Vagina (tissue), 2 donors: ENCODE measurements at regions not wholly inside any gene's neighbourhood (a gene's known extent, or its start where the extent isn't known, plus 50 kb on each side); places are given as distances from the start of the nearest gene placed in this dataset.

Source experiments
- POLR2A ChIP-seq, 2 donors: fragments of 450-650 bp; IDR thresholded peaks; one replicate each; pipeline ENCODE4 v1.6.1; 2017; ENCODE audit warnings: antibody characterized with exemption in 2 of 2, mild to moderate bottlenecking in 2 of 2, moderate library complexity in 2 of 2
- TF ChIP-seq, protein P1 (sequence below), 3 experiments: fragments of 450-650 bp in 2 of 3; fragments of 200-600 bp in 1 of 3; sonication (generic) in 1 of 3; IDR thresholded peaks; one replicate each; pipeline ENCODE4 v1.5.1; 2017 to 2019; ENCODE audit warnings: antibody characterized with exemption in 3 of 3, mild to moderate bottlenecking in 2 of 3, moderate library complexity in 2 of 3

- no peak for TF ChIP-seq POLR2A (IDR thresholded peaks at IDR 0.05)
- TF ChIP-seq, protein P1, sequence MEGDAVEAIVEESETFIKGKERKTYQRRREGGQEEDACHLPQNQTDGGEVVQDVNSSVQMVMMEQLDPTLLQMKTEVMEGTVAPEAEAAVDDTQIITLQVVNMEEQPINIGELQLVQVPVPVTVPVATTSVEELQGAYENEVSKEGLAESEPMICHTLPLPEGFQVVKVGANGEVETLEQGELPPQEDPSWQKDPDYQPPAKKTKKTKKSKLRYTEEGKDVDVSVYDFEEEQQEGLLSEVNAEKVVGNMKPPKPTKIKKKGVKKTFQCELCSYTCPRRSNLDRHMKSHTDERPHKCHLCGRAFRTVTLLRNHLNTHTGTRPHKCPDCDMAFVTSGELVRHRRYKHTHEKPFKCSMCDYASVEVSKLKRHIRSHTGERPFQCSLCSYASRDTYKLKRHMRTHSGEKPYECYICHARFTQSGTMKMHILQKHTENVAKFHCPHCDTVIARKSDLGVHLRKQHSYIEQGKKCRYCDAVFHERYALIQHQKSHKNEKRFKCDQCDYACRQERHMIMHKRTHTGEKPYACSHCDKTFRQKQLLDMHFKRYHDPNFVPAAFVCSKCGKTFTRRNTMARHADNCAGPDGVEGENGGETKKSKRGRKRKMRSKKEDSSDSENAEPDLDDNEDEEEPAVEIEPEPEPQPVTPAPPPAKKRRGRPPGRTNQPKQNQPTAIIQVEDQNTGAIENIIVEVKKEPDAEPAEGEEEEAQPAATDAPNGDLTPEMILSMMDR (IDR thresholded peaks at IDR 0.05), result no peak
Observed at GRCh38 chr2:65532937-65533336, 100.5 kb upstream of the SPRED2 start.
